HCT116 (cell line): ENCODE measurements at regions not wholly inside any gene's neighbourhood (a gene's known extent, or its start where the extent isn't known, plus 50 kb on each side); places are given as distances from the start of the nearest gene placed in this dataset.

Experiments
- CTCF ChIP-seq, 3 experiments: fragments of 200-600 bp in 1 of 3; sonication (generic) in 1 of 3; IDR thresholded peaks in 2 of 3; conservative IDR thresholded peaks in 1 of 3; 2 replicates each; pipeline ENCODE4 v1.5.1; 2012 to 2017; ENCODE audit warnings: low read depth in 2 of 3, low read length in 2 of 3, antibody characterized with exemption in 1 of 3, borderline replicate concordance in 1 of 3, control low read depth in 1 of 3, mild to moderate bottlenecking in 1 of 3, mixed read lengths in 1 of 3, mixed run types in 1 of 3, moderate library complexity in 1 of 3; ENCODE audit not compliant: insufficient read depth in 1 of 3
- EZH2 ChIP-seq: fragments of 200-600 bp; sonication (generic); IDR thresholded peaks from 2 replicates; pipeline ENCODE4 v1.6.1; 2017; ENCODE audit warnings: antibody characterized with exemption, mixed run types
- POLR2AphosphoS5 ChIP-seq: IDR thresholded peaks from 2 replicates; pipeline ENCODE4 v1.6.1; 2011; ENCODE audit warnings: mild to moderate bottlenecking, low read depth, low read length, moderate library complexity

- TF ChIP-seq CTCF (IDR thresholded peaks at IDR 0.05 in 2 of 3, conservative IDR thresholded peaks at IDR 0.05 in 1 of 3; ENCODE audit: borderline replicate concordance in 1 of 3, insufficient read depth in 1 of 3, low read depth in 2 of 3, low read length in 2 of 3): no peak
- TF ChIP-seq POLR2AphosphoS5: no peak
- no peak for TF ChIP-seq EZH2
Measured at GRCh38 chr7:119696336-119696735, 576.6 kb upstream of the KCND2 start.
